GM13977 (cell line): ENCODE measurements at regions not wholly inside any gene's neighbourhood (a gene's known extent, or its start where the extent isn't known, plus 50 kb on each side); places are given as distances from the start of the nearest gene placed in this dataset.

Experiments used
- DNase-seq: peaks from one replicate; pipeline ENCODE4 v3.0.0; 2012; ENCODE audit warnings: low spot score
- CTCF ChIP-seq: IDR thresholded peaks from 2 replicates; pipeline ENCODE4 v1.5.1; 2012; ENCODE audit warnings: mild to moderate bottlenecking, control low read depth; ENCODE audit not compliant: insufficient read depth; ENCODE audit errors: extremely low read depth, missing control alignments
- in situ Hi-C: fragments of 300-500 bp; cut with MboI; formaldehyde crosslinking; loops from one replicate; pipeline ENCODE4 v1.12.0; 2022; ENCODE audit warnings: low sequenced_read_pairs, low pct_unique_long_range_greater_than_20kb, mixed read lengths, inconsistent platforms; ENCODE audit not compliant: unreplicated experiment

GRCh38 chr4:121243485-121243884 is 79.4 kb upstream of the TNIP3 start:
- no peak for DNase-seq
- in situ Hi-C loops: no loop called here
- no peak for TF ChIP-seq CTCF

DNA sequence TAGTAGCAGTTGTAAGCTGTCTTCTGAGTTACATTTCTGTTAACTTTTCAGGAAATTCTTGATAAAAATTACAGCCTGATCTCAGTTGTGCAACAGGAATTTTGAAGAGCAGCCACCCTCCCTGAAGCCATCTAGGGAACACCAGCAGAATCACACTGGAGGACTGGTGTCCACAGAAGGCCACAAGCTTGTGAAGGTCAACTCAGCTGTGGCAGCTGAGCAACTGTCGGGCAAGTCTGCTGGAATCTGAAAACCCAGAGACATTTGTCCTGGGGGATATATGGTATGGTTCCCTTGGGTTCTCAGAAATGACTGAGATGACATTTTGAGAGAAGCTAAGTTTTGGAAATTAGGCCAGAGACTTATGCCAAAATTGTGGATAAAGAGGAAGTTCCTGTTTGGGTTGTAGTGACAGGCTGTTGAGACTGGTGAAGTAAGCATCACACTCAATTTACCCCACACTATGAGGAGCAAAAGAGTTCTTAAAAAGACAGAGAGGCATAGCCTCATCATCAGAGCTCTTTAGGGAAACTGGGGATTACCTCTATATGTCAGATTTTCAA is 78.1 kb upstream of the TNIP3 start:
- no peak for DNase-seq
- in situ Hi-C loops: no loop called here
- TF ChIP-seq CTCF: no peak

DNA sequence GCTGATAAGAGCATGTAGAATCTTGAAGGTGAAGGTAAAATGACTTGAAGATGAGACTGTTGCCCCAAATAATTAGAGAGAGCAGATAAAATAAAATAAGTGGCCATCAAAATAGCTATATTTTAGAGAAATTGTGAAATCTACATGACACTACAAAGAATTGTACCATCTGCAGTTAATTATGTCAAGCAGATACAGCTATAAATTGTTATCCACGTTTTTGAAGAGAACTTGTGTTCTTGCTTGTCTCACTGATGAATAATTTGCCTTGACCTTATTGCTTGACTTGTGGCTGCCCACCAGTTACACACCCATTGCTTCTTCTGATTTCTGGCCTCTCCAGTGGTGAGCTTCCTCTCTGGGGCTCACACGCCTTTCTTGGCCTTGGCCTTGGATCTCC is 75.8 kb upstream of the TNIP3 start:
- in situ Hi-C loops: no loop called here
- no peak for DNase-seq
- no peak for TF ChIP-seq CTCF

GRCh38 chr4:121238461-121238860 is 74.3 kb upstream of the TNIP3 start:
- in situ Hi-C loops: no loop called here
- no peak for DNase-seq
- TF ChIP-seq CTCF: no peak

DNA sequence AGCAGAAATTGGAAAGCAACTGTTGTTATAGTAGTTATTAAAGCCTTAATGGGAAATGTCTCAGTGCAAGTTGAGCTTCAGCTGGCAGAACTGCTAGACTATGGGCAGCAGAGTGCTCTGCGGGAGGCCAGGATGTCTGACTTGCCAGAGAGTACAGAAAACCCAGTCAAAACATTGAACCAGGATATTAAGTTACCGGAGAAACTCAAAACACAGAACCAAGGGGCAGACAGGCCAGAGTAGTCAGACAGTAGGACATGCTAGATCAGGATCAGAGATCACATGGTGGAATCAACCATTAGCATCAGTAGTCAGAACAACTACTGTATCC is 72.9 kb upstream of the TNIP3 start:
- no peak for TF ChIP-seq CTCF
- in situ Hi-C loops: no loop called here
- no peak for DNase-seq

DNA sequence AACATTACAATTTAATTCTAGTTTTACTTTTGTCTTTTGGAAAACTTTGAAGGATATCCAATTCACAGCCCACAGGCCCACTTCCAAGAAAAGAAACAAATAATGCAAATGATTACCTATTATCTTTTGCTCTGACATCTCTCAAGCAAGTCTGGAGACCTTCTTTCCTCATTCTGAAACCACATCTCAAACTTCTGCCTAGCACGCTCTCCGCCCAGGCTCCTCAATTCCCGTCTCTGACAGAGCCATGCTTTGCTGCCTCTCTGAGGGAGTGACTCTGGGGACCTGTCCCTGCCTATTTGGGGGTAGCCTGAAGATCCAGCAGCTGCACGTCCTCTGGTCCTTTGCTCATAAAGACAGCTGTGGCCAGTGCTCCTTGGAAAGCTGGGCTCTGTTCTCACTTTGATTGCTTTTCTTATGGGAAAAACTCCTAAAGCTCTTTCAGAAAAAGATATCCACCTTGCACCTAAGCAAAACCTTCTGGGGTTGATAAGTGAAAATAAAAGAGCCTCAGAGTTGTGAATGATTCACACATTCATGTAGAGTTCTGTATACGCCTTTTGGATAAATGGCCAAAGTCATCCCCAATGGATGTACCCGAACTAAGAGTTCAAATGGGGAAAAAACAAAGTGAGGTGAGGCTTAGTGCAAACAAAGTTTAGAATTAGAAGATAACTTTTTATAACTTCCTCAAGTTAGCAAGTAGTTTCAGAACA is 72.4 kb upstream of the TNIP3 start:
- DNase-seq: no peak
- in situ Hi-C loops: no loop called here
- TF ChIP-seq CTCF: no peak
